Keratinocyte (primary cell): ENCODE measurements at regions not wholly inside any gene's neighbourhood (a gene's known extent, or its start where the extent isn't known, plus 50 kb on each side); places are given as distances from the start of the nearest gene placed in this dataset.

Experiments used
- DNase-seq: peaks from one replicate; pipeline ENCODE4 v3.0.0-alpha.2; 2011; ENCODE audit warnings: low read depth, missing footprints, low spot score
- FAIRE-seq: peaks from 2 replicates; lab custom pipeline; 2011; peaks lifted over from hg19 to GRCh38; lab: Jason Lieb, UNC
- H2AFZ ChIP-seq: 2 replicates; pipeline ENCODE4 v1.6.0; 2012; ENCODE audit warnings: low read length, control low read depth, inconsistent platforms; ENCODE audit not compliant: control insufficient read depth
- H3K27ac ChIP-seq: 2 replicates; pipeline ENCODE4 v1.5.1; 2011; ENCODE audit warnings: low read length; ENCODE audit not compliant: control insufficient read depth, insufficient read depth
- H3K27me3 ChIP-seq: 3 replicates; pipeline ENCODE4 v1.6.0; 2011; ENCODE audit warnings: low read length; ENCODE audit not compliant: control insufficient read depth, insufficient read depth; ENCODE audit errors: extremely low read depth
- H3K36me3 ChIP-seq, 2 experiments: 2 replicates in 1 of 2; 3 replicates in 1 of 2; pipeline ENCODE4 v1.5.1; 2011; ENCODE audit warnings: low read length in 2 of 2, mild to moderate bottlenecking in 1 of 2; ENCODE audit not compliant: control insufficient read depth in 2 of 2, insufficient read depth in 2 of 2; ENCODE audit errors: extremely low read depth in 1 of 2
- H3K4me1 ChIP-seq: 3 replicates; pipeline ENCODE4 v1.5.1; 2011; ENCODE audit warnings: low read length; ENCODE audit not compliant: control insufficient read depth, insufficient read depth; ENCODE audit errors: extremely low read depth
- H3K4me2 ChIP-seq: 3 replicates; pipeline ENCODE4 v1.6.0; 2011; ENCODE audit warnings: low read depth, low read length; ENCODE audit not compliant: control insufficient read depth, insufficient read depth; ENCODE audit errors: extremely low read depth
- H3K4me3 ChIP-seq, 3 experiments: fragments of 200-600 bp in 1 of 3; sonication (generic) in 1 of 3; 2 replicates in 2 of 3; 3 replicates in 1 of 3; pipeline ENCODE4 v1.5.1; 2011 to 2016; ENCODE audit warnings: low read length in 3 of 3, mild to moderate bottlenecking in 3 of 3, control low read depth in 2 of 3, inconsistent platforms in 1 of 3, low read depth in 1 of 3, mixed read lengths in 1 of 3, mixed run types in 1 of 3, moderate library complexity in 1 of 3; ENCODE audit not compliant: control insufficient read depth in 2 of 3, insufficient read depth in 2 of 3; ENCODE audit errors: extremely low read depth in 1 of 3
- H3K79me2 ChIP-seq: 2 replicates; pipeline ENCODE4 v1.6.0; 2012; ENCODE audit warnings: low read length; ENCODE audit not compliant: control insufficient read depth, insufficient read depth
- H3K9ac ChIP-seq: 3 replicates; pipeline ENCODE4 v1.6.0; 2011; ENCODE audit warnings: low read length; ENCODE audit not compliant: control insufficient read depth, insufficient read depth; ENCODE audit errors: extremely low read depth
- H3K9me1 ChIP-seq: 3 replicates; pipeline ENCODE4 v1.6.0; 2011; ENCODE audit warnings: low read length; ENCODE audit not compliant: control insufficient read depth, insufficient read depth; ENCODE audit errors: extremely low read depth
- H3K9me3 ChIP-seq: 2 replicates; pipeline ENCODE4 v1.5.1; 2012; ENCODE audit warnings: low read depth, low read length; ENCODE audit not compliant: control insufficient read depth
- H4K20me1 ChIP-seq: 3 replicates; pipeline ENCODE4 v1.6.0; 2011; ENCODE audit warnings: low read length; ENCODE audit not compliant: control insufficient read depth, insufficient read depth; ENCODE audit errors: extremely low read depth
- EZH2 ChIP-seq: IDR thresholded peaks from one replicate; pipeline ENCODE4 v1.6.1; 2012; ENCODE audit warnings: inconsistent platforms, mild to moderate bottlenecking, low read length, moderate library complexity
- dilution Hi-C: fragments of 300-500 bp; cut with MboI; formaldehyde crosslinking; loops from one replicate; pipeline ENCODE4 v1.7.0; 2020; ENCODE audit warnings: low sequenced_read_pairs; ENCODE audit not compliant: extremely low pct_ligation_motif_present
- TF ChIP-seq, protein P1 (sequence below), 3 experiments: IDR thresholded peaks in 1 of 3; conservative IDR thresholded peaks in 1 of 3; optimal IDR thresholded peaks in 1 of 3; 2 replicates in 2 of 3; 3 replicates in 1 of 3; pipeline versions ENCODE3 to v1.5.1; 2011; ENCODE audit warnings: low read length in 3 of 3, mild to moderate bottlenecking in 3 of 3, moderate library complexity in 2 of 3, control low read depth in 1 of 3, inconsistent platforms in 1 of 3; ENCODE audit not compliant: insufficient read depth in 2 of 3; ENCODE audit errors: extremely low read depth in 1 of 3

DNA sequence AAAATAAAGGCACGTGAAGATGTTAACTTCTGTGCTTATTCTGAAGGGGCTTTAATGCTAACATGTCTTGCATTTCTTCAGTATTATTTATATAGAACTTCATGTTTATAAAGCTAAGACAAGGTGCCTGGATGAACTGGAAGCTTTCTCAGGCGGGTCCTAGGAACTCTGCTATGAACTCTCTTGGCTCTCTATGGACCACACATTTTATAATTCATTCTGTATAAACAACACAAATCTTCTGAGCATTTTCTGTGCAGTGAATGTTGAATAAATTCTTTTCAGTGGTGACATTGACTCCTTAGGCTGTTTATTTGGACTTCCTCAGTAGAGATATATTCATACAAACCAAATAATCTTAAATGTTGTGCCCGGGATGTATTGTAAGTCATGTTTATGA, 79.6 kb downstream of the TRIL start:
- Histone ChIP-seq H2AFZ (no peak overlapping the region), H3K27ac (no peak overlapping the region), H3K36me3 (no peaks in the 10 kb centered on the region), H3K79me2 (no peaks in the 10 kb centered on the region), H3K9ac (no peak overlapping the region), H3K4me1 (no peaks in the 10 kb centered on the region), H3K9me1 (no peaks in the 10 kb centered on the region), H3K4me2 (no peak overlapping the region), H3K4me3 (no peak overlapping the region), H4K20me1 (no peaks in the 10 kb centered on the region), H3K9me3 (no peaks in the 10 kb centered on the region), H3K27me3 (peaks cover 6% of the 10 kb centered on the region)
- DNase-seq, result no peak
- FAIRE-seq, result no peak
- TF ChIP-seq EZH2, result no peak
- TF ChIP-seq, protein P1, sequence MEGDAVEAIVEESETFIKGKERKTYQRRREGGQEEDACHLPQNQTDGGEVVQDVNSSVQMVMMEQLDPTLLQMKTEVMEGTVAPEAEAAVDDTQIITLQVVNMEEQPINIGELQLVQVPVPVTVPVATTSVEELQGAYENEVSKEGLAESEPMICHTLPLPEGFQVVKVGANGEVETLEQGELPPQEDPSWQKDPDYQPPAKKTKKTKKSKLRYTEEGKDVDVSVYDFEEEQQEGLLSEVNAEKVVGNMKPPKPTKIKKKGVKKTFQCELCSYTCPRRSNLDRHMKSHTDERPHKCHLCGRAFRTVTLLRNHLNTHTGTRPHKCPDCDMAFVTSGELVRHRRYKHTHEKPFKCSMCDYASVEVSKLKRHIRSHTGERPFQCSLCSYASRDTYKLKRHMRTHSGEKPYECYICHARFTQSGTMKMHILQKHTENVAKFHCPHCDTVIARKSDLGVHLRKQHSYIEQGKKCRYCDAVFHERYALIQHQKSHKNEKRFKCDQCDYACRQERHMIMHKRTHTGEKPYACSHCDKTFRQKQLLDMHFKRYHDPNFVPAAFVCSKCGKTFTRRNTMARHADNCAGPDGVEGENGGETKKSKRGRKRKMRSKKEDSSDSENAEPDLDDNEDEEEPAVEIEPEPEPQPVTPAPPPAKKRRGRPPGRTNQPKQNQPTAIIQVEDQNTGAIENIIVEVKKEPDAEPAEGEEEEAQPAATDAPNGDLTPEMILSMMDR (optimal IDR thresholded peaks at IDR 0.05 in 1 of 3, IDR thresholded peaks at IDR 0.05 in 1 of 3, conservative IDR thresholded peaks at IDR 0.05 in 1 of 3; ENCODE audit: extremely low read depth in 1 of 3, insufficient read depth in 2 of 3, low read length in 3 of 3), result no peak
- dilution Hi-C loops, result no loop called here
